ENCODE measurements at regions not wholly inside any gene's neighbourhood (a gene's known extent, or its start where the extent isn't known, plus 50 kb on each side); places are given as distances from the start of the nearest gene placed in this dataset.

- no peak for DNase-seq
Observed at GRCh38 chr7:10205696-10206095, 768.0 kb upstream of the PHF14 start.

GRCh38 chr7:10210000-10210399 lies 763.7 kb upstream of the PHF14 start:
- no peak for DNase-seq

DNA sequence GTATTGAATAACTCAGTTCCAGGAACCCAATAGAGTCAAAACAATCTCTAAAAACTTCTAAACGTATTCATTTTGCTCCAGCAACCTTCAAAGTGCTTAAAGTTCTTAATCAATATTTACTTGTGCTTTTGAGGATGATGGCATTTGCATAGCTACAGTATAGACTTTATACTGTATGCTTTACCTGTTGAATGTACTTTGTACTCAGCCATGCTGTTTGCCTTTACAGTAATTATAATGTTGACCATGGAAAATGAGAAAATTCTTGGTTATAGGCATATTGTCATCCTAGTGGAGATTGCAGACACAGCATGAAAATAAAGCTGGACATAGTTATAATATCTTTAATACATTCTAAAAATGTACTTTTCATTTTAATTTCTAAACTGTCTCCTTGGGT lies 762.7 kb upstream of the PHF14 start:
- no peak for DNase-seq

DNA sequence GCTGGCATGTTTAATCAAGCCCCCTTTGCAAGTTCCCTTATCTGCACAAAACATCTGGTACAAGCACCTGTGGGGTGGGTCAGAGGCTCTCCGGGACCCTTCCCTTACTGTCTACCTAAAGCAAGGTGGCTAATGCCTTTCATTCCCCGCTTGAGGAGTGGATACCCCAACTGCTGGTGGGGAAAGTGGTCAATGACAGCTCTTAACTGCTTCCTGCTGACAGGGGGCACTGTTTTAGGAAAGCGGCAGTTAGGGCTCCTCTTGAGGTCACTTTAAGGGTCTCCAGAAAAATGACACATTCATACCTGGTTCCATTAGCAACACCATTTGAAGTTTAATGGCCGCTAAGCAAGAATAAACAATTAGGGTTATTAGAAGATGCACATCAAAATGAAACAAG lies 761.8 kb upstream of the PHF14 start:
- no peak for DNase-seq

DNA sequence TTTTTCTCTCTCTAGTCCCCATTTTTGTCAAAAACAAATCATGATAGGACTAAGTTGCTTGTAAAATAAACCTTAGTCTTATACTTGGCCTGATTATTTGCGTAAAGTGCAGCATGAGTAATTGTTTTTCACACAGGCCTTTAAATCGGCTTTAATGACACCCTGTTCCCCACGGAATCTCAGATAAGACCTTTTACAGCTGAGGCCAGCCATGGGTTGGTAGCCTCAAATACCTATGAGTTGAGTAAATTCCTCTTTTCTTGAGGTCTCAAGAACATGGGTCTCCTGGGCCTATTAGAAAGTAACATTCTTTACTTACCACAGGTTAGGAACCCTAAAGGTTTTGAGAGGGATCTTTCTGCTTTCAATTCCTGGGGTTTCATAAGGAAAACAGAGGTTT lies 761.0 kb upstream of the PHF14 start:
- DNase-seq, result no peak

- no peak for DNase-seq
Observed at GRCh38 chr7:10216462-10216861, 757.2 kb upstream of the PHF14 start.

GRCh38 chr7:10221084-10221483 lies 752.6 kb upstream of the PHF14 start:
- DNase-seq, result no peak

DNA sequence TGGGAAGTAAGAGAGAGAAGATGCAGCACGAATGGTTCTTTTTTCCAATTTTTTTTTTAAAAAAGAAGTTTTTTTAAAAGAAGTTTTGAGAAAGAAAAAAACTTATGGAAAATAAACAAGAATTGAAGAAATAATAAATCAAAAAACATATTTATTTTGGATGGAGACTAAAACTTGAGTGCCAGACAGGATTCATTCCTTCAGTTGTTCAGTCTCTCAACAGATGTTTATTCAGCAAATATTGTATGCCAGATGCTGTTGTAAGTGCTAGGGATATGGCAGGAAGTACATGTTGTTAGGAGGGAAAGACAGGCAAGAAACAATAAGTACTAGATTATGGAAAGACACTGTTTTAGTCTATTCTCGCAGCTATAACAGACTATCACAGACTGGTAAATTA lies 750.7 kb upstream of the PHF14 start:
- no peak for DNase-seq

- DNase-seq, result peak; percentile 1
Observed at GRCh38 chr7:10225275-10225674, 748.4 kb upstream of the PHF14 start.

- no peak for DNase-seq
Observed at GRCh38 chr7:10237306-10237705, 736.4 kb upstream of the PHF14 start.

GRCh38 chr7:10238641-10239040 lies 735.0 kb upstream of the PHF14 start:
- no peak for DNase-seq

GRCh38 chr7:10239695-10240345 lies 733.9 kb upstream of the PHF14 start:
- DNase-seq, result no peak

DNA sequence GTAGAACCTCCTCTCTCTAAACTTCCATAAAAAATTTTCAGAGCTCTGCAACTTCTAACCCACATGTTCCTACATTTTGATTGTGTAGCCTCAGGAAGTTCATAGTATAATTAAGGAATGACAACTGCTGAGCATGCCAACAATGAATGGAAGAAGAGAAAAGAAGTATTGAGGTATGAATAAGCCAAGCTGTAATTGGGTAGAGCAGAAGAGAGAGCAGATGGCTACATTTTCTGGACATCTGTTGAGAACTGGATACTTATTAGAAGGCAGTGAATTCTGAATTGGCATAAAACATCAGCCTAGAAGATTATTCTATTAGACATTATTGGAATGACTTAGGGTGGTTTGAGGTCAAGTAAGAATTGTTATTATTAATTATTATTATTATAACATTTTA lies 728.3 kb upstream of the PHF14 start:
- no peak for DNase-seq

- DNase-seq, result no peak
Observed at GRCh38 chr7:10257438-10257837, 716.2 kb upstream of the PHF14 start.

DNA sequence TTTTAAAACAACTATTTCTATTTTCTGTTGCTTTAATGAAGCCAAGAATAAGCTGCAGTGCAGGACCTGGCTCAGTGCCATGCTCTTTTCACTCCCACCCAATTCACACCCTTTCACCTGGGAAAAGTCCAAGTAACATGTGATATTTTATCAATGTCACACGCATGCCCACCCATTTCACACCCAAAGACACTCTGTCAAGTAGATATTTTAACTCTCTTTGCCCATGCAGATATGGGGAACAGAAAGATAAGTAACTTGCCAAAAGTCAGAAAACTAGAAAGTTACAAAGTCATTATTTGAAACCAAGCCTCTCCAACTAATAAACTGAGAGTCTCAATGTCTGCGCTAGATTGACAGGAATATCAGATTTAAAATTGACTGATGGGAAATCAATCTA lies 706.7 kb upstream of the PHF14 start:
- no peak for DNase-seq

DNA sequence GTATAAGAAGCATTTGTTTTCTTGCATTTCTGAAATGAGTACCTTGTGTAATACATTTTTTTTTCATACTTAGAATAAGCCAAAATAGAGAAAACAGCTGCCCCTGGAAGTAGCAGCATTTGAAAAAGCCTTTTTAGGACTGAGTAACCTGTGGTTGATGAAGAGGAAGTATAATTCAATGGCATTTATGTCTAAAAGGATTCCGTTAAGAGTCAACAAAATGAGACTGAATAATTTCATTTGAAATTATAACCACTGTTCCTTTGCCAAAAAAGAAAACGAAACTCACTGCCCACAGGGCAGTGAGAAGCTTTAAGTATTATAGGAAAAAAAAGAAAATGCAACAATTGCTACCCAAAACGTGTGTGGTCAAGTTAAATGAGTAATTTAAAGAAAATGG lies 705.6 kb upstream of the PHF14 start:
- no peak for DNase-seq

- no peak for DNase-seq
Observed at GRCh38 chr7:10282909-10283308, 690.8 kb upstream of the PHF14 start.

DNA sequence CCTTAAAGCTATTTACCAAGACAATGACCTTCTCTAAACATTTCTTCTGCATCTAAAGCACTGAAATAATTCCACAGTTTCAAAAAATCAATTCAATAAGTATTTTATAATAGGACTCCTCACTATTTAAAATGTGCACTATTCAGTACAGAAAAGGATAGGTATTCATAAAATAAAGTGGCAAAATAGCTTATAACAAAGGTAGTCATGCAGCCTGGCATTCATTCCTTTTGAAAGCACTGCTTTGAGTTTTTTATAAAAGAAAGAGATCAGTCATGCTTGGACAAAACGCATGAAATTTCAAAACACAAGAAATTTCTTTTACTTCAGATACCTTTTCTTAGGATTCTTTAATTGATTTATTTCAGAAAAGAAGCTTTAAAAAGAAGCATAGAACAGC lies 689.7 kb upstream of the PHF14 start:
- no peak for DNase-seq

- no peak for DNase-seq
Observed at GRCh38 chr7:10299384-10299783, 674.3 kb upstream of the PHF14 start.

DNA sequence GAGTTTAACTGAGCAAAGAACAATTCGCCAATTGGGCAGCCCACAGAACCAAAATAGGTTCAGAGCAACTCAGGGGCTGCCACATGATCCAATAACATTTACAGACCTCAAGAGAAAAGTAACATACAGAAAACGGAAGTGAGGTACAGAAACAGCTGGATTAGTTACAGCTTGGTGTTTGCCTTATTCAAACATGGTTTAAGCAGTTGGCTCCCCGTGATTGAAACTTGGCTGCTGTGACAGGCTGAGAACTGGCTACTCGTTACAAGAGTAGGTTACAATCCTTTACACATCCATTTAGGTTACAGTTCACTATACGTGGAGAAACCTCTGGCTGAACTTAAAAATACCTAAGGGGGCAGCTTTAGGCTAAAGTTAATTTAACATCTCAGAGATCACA lies 673.1 kb upstream of the PHF14 start:
- DNase-seq, result no peak

GRCh38 chr7:10308276-10308675 lies 665.4 kb upstream of the PHF14 start:
- no peak for DNase-seq

GRCh38 chr7:10312942-10313341 lies 660.7 kb upstream of the PHF14 start:
- no peak for DNase-seq

- DNase-seq, result no peak
Observed at GRCh38 chr7:10315881-10316280, 657.8 kb upstream of the PHF14 start.

DNA sequence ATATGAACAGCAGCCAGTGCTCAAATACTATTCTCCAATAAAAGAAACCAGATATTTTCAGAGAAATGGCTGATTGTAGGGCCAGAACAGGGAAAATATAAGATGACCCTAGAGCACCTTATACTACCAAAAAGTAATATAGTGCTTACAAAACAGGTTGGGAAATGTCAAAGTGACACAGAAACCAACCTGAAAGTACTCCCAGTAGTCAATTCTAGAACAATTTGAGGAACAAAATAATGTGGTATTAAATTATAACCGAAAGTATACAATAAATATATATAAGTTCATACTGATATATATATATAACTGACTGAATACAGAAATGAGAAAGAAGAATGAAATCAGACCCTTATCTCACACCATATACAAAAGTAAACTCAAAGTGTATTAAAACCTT lies 657.2 kb upstream of the PHF14 start:
- no peak for DNase-seq

DNA sequence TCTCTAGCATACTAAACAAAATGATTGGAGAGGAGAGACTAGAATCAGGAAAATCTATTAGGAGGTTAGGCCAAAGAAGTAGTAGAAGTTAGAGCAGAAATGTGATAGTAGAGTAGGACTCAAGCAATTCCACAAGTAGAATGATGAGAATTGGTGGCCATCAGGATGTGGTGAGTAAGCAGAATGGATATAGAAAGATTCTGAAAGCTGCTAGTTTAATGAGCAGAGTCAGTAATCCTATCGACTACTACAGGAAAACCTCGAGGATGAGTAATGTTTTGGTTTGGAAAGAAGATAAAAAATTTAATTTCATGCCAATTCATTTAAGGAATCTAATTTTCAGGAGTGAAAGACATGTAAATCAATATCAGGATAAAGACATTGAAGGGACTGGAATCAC lies 648.3 kb upstream of the PHF14 start:
- DNase-seq, result no peak

DNA sequence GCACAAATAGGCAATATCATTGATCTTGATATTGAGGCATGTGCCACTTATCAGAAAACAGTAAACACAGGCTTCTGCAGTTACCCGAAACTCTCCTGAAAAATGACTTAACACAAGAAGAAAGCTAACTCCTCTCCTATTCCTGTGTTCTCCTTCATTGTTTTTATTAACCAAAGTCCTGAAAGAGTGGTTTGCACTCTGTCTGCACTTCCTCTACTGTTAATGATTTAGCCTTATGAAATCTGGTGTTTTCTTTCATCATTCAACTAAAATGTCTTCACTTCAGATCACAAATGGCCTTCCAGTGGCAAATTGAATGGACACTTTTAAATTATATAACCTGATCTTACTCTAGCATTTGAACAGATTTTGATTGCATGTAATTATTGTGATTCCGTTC lies 630.6 kb upstream of the PHF14 start:
- DNase-seq, result no peak
